Stimulated activated CD8-positive, alpha-beta memory T cell treated with anti-CD3 and anti-CD28 coated beads, Interleukin-2, amount 100 ng/mL, for 1 hour (primary cell): ENCODE measurements at regions not wholly inside any gene's neighbourhood (a gene's known extent, or its start where the extent isn't known, plus 50 kb on each side); places are given as distances from the start of the nearest gene placed in this dataset.

Experiments
- DNase-seq, 2 donors: peaks; one replicate each; pipeline ENCODE4 v3.0.0-alpha.2; 2020; ENCODE audit warnings: low read depth in 2 of 2

GRCh38 chr15:91668370-91668769, 185.1 kb upstream of the SLCO3A1 start:
- DNase-seq: no peak

DNA sequence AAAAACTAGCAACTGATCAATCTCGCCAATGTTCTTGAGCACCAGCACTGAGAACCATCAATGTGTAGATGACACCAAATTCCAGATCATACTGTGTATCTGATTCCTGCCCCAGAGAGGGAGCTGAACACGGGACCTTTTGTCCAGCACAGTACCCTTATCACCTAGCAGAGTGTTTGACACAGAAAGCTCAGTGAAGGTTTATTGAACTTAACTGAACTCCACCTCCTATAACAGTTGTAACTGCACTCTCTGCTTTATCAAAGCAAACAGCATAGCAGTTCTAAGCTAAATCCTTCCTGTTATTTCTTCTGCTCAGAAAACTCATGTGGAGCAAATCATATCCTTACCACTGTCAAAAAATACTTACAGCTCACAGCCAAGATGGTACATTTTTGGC, 183.4 kb upstream of the SLCO3A1 start:
- DNase-seq: no peak

DNA sequence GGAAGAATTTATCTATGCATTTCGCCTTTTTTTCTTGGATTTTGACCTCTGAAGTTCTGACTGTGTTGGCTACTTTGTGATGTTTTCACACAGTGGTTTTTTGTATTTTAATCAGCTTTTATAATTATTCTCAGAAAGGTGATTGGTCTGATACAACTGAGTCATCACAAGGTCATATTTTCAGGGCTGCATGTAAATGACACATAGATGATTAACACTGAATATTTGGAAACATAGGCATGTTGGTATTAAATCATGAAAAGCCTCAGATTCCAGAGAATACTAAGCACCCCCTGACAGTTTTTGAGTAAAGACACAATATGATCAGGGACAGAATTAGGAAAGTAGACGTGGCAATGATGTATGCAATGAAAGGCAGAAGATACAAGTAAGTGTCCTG, 175.5 kb upstream of the SLCO3A1 start:
- no peak for DNase-seq

- DNase-seq: no peak
These were observed 174.1 kb upstream of the SLCO3A1 start for GRCh38 chr15:91679447-91679846.

DNA sequence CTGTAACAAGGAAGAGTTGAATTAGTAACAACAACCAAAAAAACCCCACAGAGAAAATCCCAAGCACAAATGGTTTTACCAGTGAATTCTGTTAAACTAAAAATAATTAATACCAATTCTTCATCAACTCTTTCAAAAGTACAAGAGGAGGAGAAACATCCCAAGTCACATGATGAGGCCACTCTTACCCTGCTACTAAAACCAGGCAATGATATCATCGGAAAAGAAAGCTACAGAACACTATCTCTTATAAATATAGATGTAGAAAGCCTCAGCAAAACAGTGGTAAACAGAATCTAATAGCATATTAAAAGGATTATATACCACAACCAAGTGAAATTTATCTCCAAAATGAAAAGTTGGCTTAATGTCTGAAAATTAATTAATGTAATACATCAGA, 168.1 kb upstream of the SLCO3A1 start:
- DNase-seq: no peak

- no peak for DNase-seq
These were observed 164.7 kb upstream of the SLCO3A1 start for GRCh38 chr15:91688811-91689210.

DNA sequence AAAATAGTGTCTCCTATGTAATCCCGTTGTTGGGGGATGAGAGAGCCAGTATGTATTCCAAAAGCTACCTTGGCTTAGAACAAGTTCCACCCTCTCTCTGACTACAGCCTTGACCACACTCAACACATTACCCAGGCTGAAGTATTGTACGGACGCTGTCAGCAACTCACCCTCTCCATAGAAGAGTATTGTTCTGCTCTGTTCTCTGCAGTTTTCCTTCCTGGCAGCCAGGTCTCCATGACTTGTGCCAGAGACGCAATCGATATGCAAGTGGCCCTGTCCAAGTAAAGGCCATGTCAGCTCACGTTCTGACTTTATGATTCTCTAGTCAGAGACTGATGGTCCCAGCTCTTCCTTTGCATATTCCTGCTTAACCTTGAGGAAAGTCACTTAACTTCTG, 164.1 kb upstream of the SLCO3A1 start:
- no peak for DNase-seq

DNA sequence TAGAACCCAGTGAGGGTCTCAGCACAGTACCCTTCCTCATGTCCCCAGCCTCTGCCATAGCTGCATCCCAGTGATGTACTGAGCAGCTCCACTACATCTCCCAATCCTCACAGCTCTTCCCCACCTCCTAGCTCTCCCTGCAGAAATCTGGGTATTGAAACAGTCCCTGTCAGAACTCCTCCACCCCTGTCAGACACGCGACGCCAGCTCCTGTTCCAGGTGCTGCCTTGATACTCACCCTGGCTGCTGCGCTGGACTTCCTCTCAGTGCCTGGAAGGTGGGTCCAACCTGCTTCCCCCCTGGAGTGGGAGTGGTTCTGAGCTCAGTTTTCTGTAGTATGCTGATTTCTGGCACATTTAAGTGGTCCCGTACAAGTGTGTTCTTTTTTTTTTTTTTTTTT, 160.9 kb upstream of the SLCO3A1 start:
- DNase-seq: no peak

- no peak for DNase-seq
These were observed 159.2 kb upstream of the SLCO3A1 start for GRCh38 chr15:91694131-91694830.

- no peak for DNase-seq
These were observed 158.7 kb upstream of the SLCO3A1 start for GRCh38 chr15:91694831-91695210.

GRCh38 chr15:91695799-91696198, 157.7 kb upstream of the SLCO3A1 start:
- DNase-seq: no peak

- DNase-seq: no peak
These were observed 156.5 kb upstream of the SLCO3A1 start for GRCh38 chr15:91696981-91697380.

- no peak for DNase-seq
These were observed 155.3 kb upstream of the SLCO3A1 start for GRCh38 chr15:91698241-91698640.

DNA sequence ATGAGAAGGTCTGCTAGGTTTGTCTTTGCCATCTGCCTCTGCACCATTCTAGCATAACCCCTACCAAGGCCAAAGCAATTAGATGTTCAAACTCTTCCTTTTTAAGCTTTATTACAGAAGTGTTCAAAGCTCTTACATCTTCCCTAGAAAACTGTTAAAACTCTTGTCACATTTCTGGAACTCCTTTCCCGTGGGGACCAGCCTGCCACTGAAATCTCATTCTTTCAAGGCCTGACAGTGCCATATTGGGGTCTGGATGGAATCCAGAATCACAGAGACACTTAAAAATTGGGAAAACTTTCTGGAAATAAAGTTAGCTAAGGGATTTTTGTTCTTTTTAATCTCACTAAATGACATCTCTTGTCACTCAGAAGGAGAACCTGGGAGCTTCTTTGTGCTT, 153.8 kb upstream of the SLCO3A1 start:
- no peak for DNase-seq

DNA sequence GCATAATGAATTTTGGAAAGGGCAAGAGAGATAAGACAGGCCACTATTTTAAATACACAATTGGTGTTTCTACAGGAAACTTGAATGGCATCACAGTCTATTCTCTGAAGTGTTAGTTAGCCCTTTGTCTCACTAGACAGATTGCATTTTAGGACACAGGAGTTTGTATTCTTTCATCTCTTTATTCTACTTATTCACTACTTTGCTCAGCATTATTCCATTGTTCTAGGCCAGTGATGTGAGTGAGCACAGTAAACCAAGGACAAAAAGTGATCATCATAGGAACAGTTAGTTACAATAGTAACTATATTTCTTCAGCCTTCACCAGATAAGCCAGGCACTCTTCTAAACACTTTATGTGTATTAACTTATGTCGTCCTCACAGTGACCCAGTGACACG, 150.2 kb upstream of the SLCO3A1 start:
- no peak for DNase-seq

DNA sequence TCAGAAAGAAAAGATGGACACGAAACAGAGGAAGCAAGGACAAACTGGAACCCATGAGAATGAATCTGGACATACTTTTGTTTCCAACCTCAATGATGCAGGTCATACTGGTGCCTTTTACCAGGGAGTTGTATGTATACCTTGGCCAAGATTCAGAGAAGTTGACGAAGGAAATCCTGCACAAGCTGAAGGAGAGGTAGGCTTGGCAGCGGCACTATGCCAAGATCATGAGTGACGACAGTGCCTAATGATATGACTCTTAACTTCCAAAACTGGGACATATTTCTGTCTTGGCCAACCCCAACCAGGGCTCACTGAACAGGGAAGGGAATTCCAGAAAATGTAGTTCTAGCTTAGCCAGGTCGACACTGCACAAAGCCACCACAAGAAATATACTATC, 149.2 kb upstream of the SLCO3A1 start:
- DNase-seq: no peak

GRCh38 chr15:91706322-91707032, 147.0 kb upstream of the SLCO3A1 start:
- peak; percentile 66 to 76 for DNase-seq

GRCh38 chr15:91710080-91710698, 143.3 kb upstream of the SLCO3A1 start:
- no peak for DNase-seq

GRCh38 chr15:91711384-91712033, 142.0 kb upstream of the SLCO3A1 start:
- no peak for DNase-seq

- DNase-seq: no peak
These were observed 141.2 kb upstream of the SLCO3A1 start for GRCh38 chr15:91712286-91712685.

GRCh38 chr15:91716536-91716935, 137.0 kb upstream of the SLCO3A1 start:
- no peak for DNase-seq

- no peak for DNase-seq
These were observed 135.7 kb upstream of the SLCO3A1 start for GRCh38 chr15:91717811-91718210.

GRCh38 chr15:91723959-91724358, 129.5 kb upstream of the SLCO3A1 start:
- no peak for DNase-seq
